Body of pancreas (tissue), 4 donors: ENCODE measurements at regions not wholly inside any gene's neighbourhood (a gene's known extent, or its start where the extent isn't known, plus 50 kb on each side); places are given as distances from the start of the nearest gene placed in this dataset.

Source experiments
- ATAC-seq: fragments of 150-250 bp; one replicate; pipeline ENCODE4 v1.9.1; 2016
- DNase-seq, 4 donors: peaks; one replicate each; pipeline ENCODE4 v3.0.0-alpha.2; 2019
- H3K27ac ChIP-seq, 4 donors: fragments of 200-600 bp; sonication (generic); 1 replicate in 3 of 4; 2 replicates in 1 of 4; pipeline versions ENCODE4 v1.5.1 to v1.6.1; 2016 to 2019; ENCODE audit warnings: mild to moderate bottlenecking in 1 of 4, mixed read lengths in 1 of 4, moderate library complexity in 1 of 4
- H3K27me3 ChIP-seq, 2 donors: fragments of 200-600 bp; sonication (generic); one replicate each; pipeline ENCODE4 v1.6.0; 2016; ENCODE audit warnings: mild to moderate bottlenecking in 1 of 2
- H3K36me3 ChIP-seq, 2 donors: fragments of 200-600 bp; sonication (generic); replicated peaks in 1 of 2; 2 replicates each; pipeline ENCODE4 v1.5.1; 2016; ENCODE audit warnings: low read depth in 2 of 2; ENCODE audit not compliant: insufficient read depth in 1 of 2
- H3K4me1 ChIP-seq: fragments of 200-600 bp; sonication (generic); one replicate; pipeline ENCODE4 v1.6.0; 2016
- H3K4me3 ChIP-seq, 2 donors: fragments of 200-600 bp; sonication (generic); 1 replicate in 1 of 2; 2 replicates in 1 of 2; pipeline ENCODE4 v1.5.1; 2016 to 2019
- H3K9me3 ChIP-seq, 3 donors: fragments of 200-600 bp; sonication (generic); 1 replicate in 2 of 3; 2 replicates in 1 of 3; pipeline ENCODE4 v1.5.1; 2016
- POLR2A ChIP-seq, 3 donors: fragments of 450-650 bp; IDR thresholded peaks; one replicate each; pipeline ENCODE4 v1.6.1; 2016; ENCODE audit warnings: antibody characterized with exemption in 3 of 3, mild to moderate bottlenecking in 2 of 3
- WGBS, 2 donors: methylation state at CpG; one replicate each; pipeline ENCODE4 v1.1.5; 2017; 5-methylcytosine and 5-hydroxymethylcytosine counted together
- intact Hi-C: fragments of 100-400 bp; cut with DNase I; formaldehyde crosslinking; loops from one replicate; pipeline ENCODE4 v1.15.1; 2023
- TF ChIP-seq, protein P1 (sequence below), 7 experiments: fragments of 450-650 bp in 4 of 7; fragments of 200-600 bp in 3 of 7; sonication (generic) in 3 of 7; IDR thresholded peaks; one replicate each; pipeline ENCODE4 v1.5.1; 2016 to 2019; ENCODE audit warnings: antibody characterized with exemption in 7 of 7

GRCh38 chr21:31502537-31503143, 156.9 kb upstream of the SOD1 start:
- Histone ChIP-seq H3K36me3 (no peaks in the 10 kb centered on the region), H3K4me3 (no peak overlapping the region), H3K27ac (no peak overlapping the region), H3K27me3 (no peaks in the 10 kb centered on the region), H3K4me1 (no peaks in the 10 kb centered on the region), H3K9me3 (no peaks in the 10 kb centered on the region)
- TF ChIP-seq, protein P1, sequence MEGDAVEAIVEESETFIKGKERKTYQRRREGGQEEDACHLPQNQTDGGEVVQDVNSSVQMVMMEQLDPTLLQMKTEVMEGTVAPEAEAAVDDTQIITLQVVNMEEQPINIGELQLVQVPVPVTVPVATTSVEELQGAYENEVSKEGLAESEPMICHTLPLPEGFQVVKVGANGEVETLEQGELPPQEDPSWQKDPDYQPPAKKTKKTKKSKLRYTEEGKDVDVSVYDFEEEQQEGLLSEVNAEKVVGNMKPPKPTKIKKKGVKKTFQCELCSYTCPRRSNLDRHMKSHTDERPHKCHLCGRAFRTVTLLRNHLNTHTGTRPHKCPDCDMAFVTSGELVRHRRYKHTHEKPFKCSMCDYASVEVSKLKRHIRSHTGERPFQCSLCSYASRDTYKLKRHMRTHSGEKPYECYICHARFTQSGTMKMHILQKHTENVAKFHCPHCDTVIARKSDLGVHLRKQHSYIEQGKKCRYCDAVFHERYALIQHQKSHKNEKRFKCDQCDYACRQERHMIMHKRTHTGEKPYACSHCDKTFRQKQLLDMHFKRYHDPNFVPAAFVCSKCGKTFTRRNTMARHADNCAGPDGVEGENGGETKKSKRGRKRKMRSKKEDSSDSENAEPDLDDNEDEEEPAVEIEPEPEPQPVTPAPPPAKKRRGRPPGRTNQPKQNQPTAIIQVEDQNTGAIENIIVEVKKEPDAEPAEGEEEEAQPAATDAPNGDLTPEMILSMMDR (IDR thresholded peaks at IDR 0.05), result no peak
- TF ChIP-seq POLR2A (IDR thresholded peaks at IDR 0.05), result no peak
- DNase-seq, result no peak
- no peak for ATAC-seq
- WGBS, 2 donors, result 76 to 80% methylated on average over 10 of the region's 10 CpGs
- intact Hi-C loops, result no loop called here

- H3K36me3 ChIP-seq, result no peaks in the 10 kb centered on the region
- no peaks in the 10 kb centered on the region for H3K4me1 ChIP-seq
- TF ChIP-seq POLR2A (IDR thresholded peaks at IDR 0.05), result no peak
- TF ChIP-seq, protein P1 (IDR thresholded peaks at IDR 0.05), result no peak
- WGBS, 2 donors, result 51 to 52% methylated on average over 3 to 5 of the region's 5 CpGs
- intact Hi-C loops, result no loop called here
- no peak for ATAC-seq
- no peak for DNase-seq
- H3K9me3 ChIP-seq, result no peaks in the 10 kb centered on the region
- H3K27me3 ChIP-seq, result no peaks in the 10 kb centered on the region
- no peak overlapping the region for H3K4me3 ChIP-seq
- no peak overlapping the region for H3K27ac ChIP-seq
These were observed 157.6 kb upstream of the SOD1 start for GRCh38 chr21:31501926-31502325.

GRCh38 chr21:31500982-31501381, 156.9 kb upstream of the TIAM1 start:
- Histone ChIP-seq H3K9me3 (no peaks in the 10 kb centered on the region), H3K4me3 (no peak overlapping the region), H3K36me3 (no peaks in the 10 kb centered on the region), H3K27me3 (no peaks in the 10 kb centered on the region), H3K27ac (no peak overlapping the region), H3K4me1 (no peaks in the 10 kb centered on the region)
- ATAC-seq (no peak), DNase-seq (no peak)
- no peak for TF ChIP-seq POLR2A (IDR thresholded peaks at IDR 0.05)
- TF ChIP-seq, protein P1 (IDR thresholded peaks at IDR 0.05), result no peak
- WGBS, 2 donors, result 27 to 35% methylated on average over 7 of the region's 7 CpGs
- intact Hi-C loops, result no loop called here

GRCh38 chr21:31500071-31500470, 156.0 kb upstream of the TIAM1 start:
- no peak overlapping the region for H3K4me3 ChIP-seq
- no peaks in the 10 kb centered on the region for H3K9me3 ChIP-seq
- no peaks in the 10 kb centered on the region for H3K4me1 ChIP-seq
- H3K36me3 ChIP-seq, result no peaks in the 10 kb centered on the region
- intact Hi-C loops, result no loop called here
- no peak for ATAC-seq
- WGBS, 2 donors, result 57 to 68% methylated on average over 5 of the region's 5 CpGs
- no peak for DNase-seq
- no peaks in the 10 kb centered on the region for H3K27me3 ChIP-seq
- H3K27ac ChIP-seq, result no peak overlapping the region
- TF ChIP-seq, protein P1 (IDR thresholded peaks at IDR 0.05), result no peak
- no peak for TF ChIP-seq POLR2A (IDR thresholded peaks at IDR 0.05)

- ATAC-seq (no peak), DNase-seq (no peak)
- Histone ChIP-seq H3K4me1 (no peaks in the 10 kb centered on the region), H3K4me3 (no peak overlapping the region), H3K27me3 (no peaks in the 10 kb centered on the region), H3K9me3 (no peaks in the 10 kb centered on the region), H3K27ac (no peak overlapping the region), H3K36me3 (no peaks in the 10 kb centered on the region)
- intact Hi-C loops, result no loop called here
- 24 to 92% methylated on average over 1 of the region's 1 CpG for WGBS, 2 donors
- no peak for TF ChIP-seq POLR2A (IDR thresholded peaks at IDR 0.05)
- TF ChIP-seq, protein P1 (IDR thresholded peaks at IDR 0.05), result no peak
These were observed 154.9 kb upstream of the TIAM1 start for GRCh38 chr21:31498985-31499384.
